ENCODE measurements at regions not wholly inside any gene's neighbourhood (a gene's known extent, or its start where the extent isn't known, plus 50 kb on each side); places are given as distances from the start of the nearest gene placed in this dataset.

DNA sequence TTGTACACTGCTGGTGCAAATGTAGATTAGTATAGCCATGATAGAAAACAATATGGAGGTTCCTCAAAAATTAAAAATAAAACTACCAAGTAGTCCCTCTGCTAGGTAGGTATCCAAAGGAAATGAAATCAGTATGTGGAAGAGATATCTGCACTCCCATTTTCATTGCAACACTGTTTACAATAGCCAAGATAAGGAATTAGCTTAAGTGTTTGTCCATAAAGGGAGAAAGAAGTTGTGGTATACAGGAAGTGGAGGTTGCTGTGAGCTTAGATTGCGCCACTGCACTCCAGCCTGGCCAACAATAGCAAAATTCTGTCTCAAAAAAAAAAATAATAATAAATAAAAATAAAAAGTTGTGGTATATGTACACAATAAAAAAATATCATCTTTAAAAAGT lies 325.0 kb upstream of the EMCN start:
- no peaks in the 10 kb centered on the region for H3K27me3 ChIP-seq (ENCODE audit: insufficient read depth, low read length)
- no peak overlapping the region for H3K27ac ChIP-seq (ENCODE audit: low read depth, low read length)
- TF ChIP-seq, protein P1, sequence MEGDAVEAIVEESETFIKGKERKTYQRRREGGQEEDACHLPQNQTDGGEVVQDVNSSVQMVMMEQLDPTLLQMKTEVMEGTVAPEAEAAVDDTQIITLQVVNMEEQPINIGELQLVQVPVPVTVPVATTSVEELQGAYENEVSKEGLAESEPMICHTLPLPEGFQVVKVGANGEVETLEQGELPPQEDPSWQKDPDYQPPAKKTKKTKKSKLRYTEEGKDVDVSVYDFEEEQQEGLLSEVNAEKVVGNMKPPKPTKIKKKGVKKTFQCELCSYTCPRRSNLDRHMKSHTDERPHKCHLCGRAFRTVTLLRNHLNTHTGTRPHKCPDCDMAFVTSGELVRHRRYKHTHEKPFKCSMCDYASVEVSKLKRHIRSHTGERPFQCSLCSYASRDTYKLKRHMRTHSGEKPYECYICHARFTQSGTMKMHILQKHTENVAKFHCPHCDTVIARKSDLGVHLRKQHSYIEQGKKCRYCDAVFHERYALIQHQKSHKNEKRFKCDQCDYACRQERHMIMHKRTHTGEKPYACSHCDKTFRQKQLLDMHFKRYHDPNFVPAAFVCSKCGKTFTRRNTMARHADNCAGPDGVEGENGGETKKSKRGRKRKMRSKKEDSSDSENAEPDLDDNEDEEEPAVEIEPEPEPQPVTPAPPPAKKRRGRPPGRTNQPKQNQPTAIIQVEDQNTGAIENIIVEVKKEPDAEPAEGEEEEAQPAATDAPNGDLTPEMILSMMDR (IDR thresholded peaks at IDR 0.05; ENCODE audit: extremely low read depth, low read depth, low read length): no peak
- no peaks in the 10 kb centered on the region for H3K4me1 ChIP-seq (ENCODE audit: insufficient read depth, low read length)
- no peak for DNase-seq (ENCODE audit: insufficient read length, low spot score, missing footprints)
- H3K79me2 ChIP-seq (ENCODE audit: insufficient read depth, low read length): no peaks in the 10 kb centered on the region
- no peaks in the 10 kb centered on the region for H3K36me3 ChIP-seq (ENCODE audit: insufficient read depth, low read length)
- no peak overlapping the region for H2AFZ ChIP-seq (ENCODE audit: low read length)
- no peaks in the 10 kb centered on the region for H3K9me3 ChIP-seq (ENCODE audit: low read depth, low read length)
- no peaks in the 10 kb centered on the region for H4K20me1 ChIP-seq (ENCODE audit: insufficient read depth, low read length)
- no peak overlapping the region for H3K4me2 ChIP-seq (ENCODE audit: insufficient read depth, low read length)
- H3K4me3 ChIP-seq (ENCODE audit: insufficient read depth, low read length): no peak overlapping the region

DNA sequence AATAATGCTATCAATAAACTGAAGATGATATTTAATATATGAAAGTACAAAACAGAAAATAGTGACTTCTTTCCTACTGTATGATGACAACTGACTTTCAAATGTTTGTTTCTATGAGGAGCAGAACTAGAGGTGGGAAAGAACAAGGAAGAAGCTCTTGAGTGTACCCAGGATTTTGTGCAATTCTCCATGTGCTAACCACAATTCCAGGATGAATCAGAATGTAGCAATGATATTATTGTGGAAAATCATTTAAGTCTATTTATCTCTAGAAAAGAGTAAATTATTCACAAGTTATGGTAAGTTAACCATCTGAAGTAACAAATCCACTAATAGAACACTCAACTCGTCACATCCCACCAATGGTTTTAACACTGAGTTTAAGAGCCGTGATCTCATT lies 324.1 kb upstream of the EMCN start:
- TF ChIP-seq, protein P1 (IDR thresholded peaks at IDR 0.05; ENCODE audit: extremely low read depth, low read depth, low read length): no peak
- DNase-seq (ENCODE audit: insufficient read length, low spot score, missing footprints): no peak
- no peak overlapping the region for H3K4me2 ChIP-seq (ENCODE audit: insufficient read depth, low read length)

DNA sequence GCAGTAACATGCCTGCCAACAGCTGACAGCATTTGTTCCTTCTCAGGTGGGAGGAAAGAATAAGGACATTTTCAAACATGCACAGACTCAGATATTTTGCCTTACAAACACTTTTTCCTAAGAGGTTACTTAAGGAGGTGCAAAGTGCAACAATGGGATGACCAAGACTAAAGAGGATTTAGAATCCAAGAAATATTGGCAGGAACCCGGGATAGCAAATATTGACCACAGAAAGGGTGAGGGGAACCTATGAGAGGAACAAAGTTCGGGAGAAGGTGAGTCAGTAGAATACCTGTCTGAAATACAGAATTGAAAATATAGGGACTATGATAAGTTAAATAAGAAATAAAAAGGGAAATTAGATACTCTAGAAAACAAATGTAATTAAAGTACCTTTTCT lies 321.9 kb upstream of the EMCN start:
- Histone ChIP-seq H3K4me1 (ENCODE audit: insufficient read depth, low read length) (no peaks in the 10 kb centered on the region), H3K36me3 (ENCODE audit: insufficient read depth, low read length) (no peaks in the 10 kb centered on the region), H3K27me3 (ENCODE audit: insufficient read depth, low read length) (no peaks in the 10 kb centered on the region), H3K27ac (ENCODE audit: low read depth, low read length) (no peak overlapping the region), H2AFZ (ENCODE audit: low read length) (no peak overlapping the region), H4K20me1 (ENCODE audit: insufficient read depth, low read length) (no peaks in the 10 kb centered on the region), H3K4me3 (ENCODE audit: insufficient read depth, low read length) (no peak overlapping the region), H3K4me2 (ENCODE audit: insufficient read depth, low read length) (no peak overlapping the region), H3K79me2 (ENCODE audit: insufficient read depth, low read length) (no peaks in the 10 kb centered on the region), H3K9me3 (ENCODE audit: low read depth, low read length) (no peaks in the 10 kb centered on the region)
- DNase-seq (ENCODE audit: insufficient read length, low spot score, missing footprints): no peak
- TF ChIP-seq, protein P1 (IDR thresholded peaks at IDR 0.05; ENCODE audit: extremely low read depth, low read depth, low read length): no peak

More for the DNA sequence above, 324.1 kb upstream of the EMCN start:
- H3K4me3 ChIP-seq (ENCODE audit: insufficient read depth, low read length): no peak overlapping the region
- no peaks in the 10 kb centered on the region for H3K27me3 ChIP-seq (ENCODE audit: insufficient read depth, low read length)
- no peaks in the 10 kb centered on the region for H3K9me3 ChIP-seq (ENCODE audit: low read depth, low read length)
- no peaks in the 10 kb centered on the region for H3K4me1 ChIP-seq (ENCODE audit: insufficient read depth, low read length)
- no peaks in the 10 kb centered on the region for H3K36me3 ChIP-seq (ENCODE audit: insufficient read depth, low read length)
- no peaks in the 10 kb centered on the region for H4K20me1 ChIP-seq (ENCODE audit: insufficient read depth, low read length)
- no peak overlapping the region for H2AFZ ChIP-seq (ENCODE audit: low read length)
- H3K79me2 ChIP-seq (ENCODE audit: insufficient read depth, low read length): no peaks in the 10 kb centered on the region
- no peak overlapping the region for H3K27ac ChIP-seq (ENCODE audit: low read depth, low read length)

DNA sequence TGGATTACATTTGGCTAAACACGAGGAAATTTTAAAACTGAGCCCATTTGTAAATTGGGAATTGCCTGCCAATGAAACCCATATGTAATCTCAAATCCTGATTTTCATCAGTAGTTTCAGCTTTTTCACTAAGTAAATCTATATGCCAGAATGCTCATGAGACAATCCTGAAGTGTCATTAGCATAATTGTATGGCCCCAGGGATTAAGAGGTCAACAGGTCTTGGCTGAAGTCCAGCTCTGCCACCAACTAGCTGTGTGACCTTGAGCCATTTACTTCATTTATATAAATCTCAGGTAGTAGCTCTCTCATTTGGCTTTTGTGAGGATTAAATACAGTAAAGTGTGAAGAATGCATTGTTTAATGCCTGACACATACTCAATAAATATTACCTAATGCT lies 320.5 kb upstream of the EMCN start:
- no peaks in the 10 kb centered on the region for H3K4me1 ChIP-seq (ENCODE audit: insufficient read depth, low read length)
- no peaks in the 10 kb centered on the region for H3K9me3 ChIP-seq (ENCODE audit: low read depth, low read length)
- no peaks in the 10 kb centered on the region for H3K27me3 ChIP-seq (ENCODE audit: insufficient read depth, low read length)
- no peak for DNase-seq (ENCODE audit: insufficient read length, low spot score, missing footprints)
- no peak overlapping the region for H2AFZ ChIP-seq (ENCODE audit: low read length)
- H3K36me3 ChIP-seq (ENCODE audit: insufficient read depth, low read length): no peaks in the 10 kb centered on the region
- H3K27ac ChIP-seq (ENCODE audit: low read depth, low read length): no peak overlapping the region
- TF ChIP-seq, protein P1 (IDR thresholded peaks at IDR 0.05; ENCODE audit: extremely low read depth, low read depth, low read length): no peak
- no peaks in the 10 kb centered on the region for H3K79me2 ChIP-seq (ENCODE audit: insufficient read depth, low read length)
- no peaks in the 10 kb centered on the region for H4K20me1 ChIP-seq (ENCODE audit: insufficient read depth, low read length)
- H3K4me2 ChIP-seq (ENCODE audit: insufficient read depth, low read length): no peak overlapping the region
- no peak overlapping the region for H3K4me3 ChIP-seq (ENCODE audit: insufficient read depth, low read length)

Measured in osteoblast (primary cell).